ENCODE measurements at regions not wholly inside any gene's neighbourhood (a gene's known extent, or its start where the extent isn't known, plus 50 kb on each side); places are given as distances from the start of the nearest gene placed in this dataset.

GRCh38 chr4:53682908-53683307 lies 91.6 kb upstream of the LNX1 start:
- no peak for DNase-seq

DNA sequence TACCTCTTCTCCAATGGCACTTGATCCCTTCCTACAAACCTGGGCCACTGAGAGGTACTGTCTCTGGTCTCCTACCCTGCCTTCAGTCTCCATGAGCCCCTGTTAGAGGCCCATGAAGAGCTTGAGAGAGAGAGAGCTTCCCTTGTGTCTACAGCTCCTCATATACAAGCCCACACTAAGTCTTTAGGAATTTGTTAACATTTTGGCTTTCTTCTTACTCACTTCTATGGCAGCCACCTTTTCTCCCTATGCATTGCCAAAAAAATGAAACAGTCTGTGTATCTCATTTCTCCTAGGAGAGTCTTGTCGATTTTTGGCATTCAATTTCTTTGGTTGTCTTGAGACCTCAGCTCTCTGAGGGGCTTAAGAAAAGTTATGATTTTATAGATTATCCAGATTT lies 90.9 kb upstream of the LNX1 start:
- no peak for DNase-seq

DNA sequence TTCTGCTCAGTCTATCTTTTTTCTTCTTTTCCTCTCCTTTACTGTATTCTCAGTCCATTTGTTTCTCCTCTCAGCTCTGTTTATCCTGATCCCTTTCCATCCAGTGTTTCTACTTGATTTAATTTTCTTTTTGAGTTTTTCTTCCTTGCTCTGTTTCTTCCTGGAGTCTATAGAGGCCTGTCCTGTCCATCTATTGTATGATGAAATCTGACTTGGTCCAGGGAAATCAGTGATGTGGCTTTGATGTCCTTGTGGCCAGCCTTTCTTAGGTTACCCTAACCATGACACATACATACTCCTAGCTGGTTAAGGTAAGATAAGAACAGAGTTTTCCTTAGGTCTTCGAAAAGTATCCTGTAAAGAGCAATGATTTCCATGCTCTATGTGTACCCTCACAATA lies 89.3 kb upstream of the LNX1 start:
- no peak for DNase-seq

DNA sequence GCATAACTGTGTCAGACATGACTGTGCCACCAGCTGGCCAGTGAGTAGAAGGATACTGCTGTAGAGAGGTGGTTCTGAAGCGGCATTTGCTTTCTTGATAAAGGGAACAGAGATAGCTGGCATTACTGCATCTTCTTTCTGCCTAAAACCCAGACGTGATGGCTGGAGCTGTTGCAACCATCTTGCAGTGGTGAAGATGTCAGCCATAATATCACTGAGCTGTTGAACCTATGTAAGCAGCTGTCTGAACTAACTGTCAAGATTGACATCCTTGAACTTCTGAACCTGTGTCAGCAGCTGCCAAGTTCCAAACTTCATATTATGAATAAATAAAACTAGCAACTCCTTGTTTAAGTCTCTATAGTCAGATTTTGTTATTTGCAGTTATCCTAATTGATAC lies 88.9 kb upstream of the LNX1 start:
- no peak for DNase-seq

DNA sequence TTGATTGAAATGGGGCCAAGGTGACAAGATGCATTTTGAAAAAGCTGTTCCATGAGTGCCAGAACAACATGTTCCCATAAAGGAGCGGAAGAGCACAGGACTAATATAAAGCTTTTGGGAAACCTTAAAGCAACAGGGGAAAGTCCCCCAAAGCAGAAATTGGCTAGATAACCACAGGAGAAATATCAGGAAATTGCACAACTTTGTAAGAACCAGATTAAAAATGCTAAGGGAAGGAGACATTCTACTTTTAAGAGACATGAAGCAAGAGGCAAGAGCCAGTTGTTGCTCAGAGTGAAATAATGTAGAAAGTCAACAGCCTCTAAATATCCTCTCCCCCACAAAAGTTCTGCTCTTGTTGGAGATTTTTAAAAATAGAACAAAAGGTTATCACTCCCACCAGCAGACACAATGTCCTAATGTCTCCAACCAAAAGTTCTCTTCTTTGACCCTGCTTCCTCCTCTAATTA lies 85.2 kb upstream of the LNX1 start:
- no peak for DNase-seq

GRCh38 chr4:53674903-53675302 lies 83.6 kb upstream of the LNX1 start:
- DNase-seq: no peak

DNA sequence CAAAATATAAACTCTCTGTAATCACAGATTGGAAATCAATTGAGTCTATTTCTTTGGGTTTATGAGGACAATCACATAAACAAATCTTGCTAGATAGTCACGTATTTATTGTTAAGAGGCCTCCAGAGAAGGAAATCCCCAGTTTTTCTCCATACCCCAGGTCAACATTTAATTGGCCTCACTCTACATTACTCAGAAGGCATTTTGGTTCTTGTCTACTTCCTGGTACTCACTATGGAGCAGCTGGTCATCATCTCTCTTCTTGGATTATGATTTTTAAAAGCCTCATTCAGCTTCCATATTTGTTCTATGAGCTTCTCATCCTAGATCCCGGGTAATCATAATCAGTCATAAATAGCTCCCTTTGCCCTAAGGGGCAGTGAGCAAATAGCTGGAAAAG lies 81.6 kb upstream of the LNX1 start:
- DNase-seq: no peak

DNA sequence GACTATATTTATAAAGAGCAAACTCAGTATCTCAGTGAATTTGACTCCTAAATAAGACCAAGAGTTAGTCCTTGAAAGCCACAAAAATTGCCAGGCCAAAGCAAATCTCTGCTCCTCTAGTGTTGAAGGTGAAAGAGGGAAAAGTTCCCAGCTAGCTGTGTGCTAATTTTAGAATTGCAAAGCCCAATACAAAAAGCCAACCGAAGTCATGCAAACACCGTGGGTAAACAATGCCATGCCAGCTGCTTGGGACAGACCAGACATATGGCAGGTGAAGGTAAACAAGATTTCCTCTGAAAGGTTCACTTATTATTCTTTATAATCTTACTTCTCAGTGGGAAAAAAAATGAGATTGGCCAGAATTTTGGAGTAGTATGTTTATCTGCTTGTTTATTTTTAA lies 80.5 kb upstream of the LNX1 start:
- DNase-seq: no peak

DNA sequence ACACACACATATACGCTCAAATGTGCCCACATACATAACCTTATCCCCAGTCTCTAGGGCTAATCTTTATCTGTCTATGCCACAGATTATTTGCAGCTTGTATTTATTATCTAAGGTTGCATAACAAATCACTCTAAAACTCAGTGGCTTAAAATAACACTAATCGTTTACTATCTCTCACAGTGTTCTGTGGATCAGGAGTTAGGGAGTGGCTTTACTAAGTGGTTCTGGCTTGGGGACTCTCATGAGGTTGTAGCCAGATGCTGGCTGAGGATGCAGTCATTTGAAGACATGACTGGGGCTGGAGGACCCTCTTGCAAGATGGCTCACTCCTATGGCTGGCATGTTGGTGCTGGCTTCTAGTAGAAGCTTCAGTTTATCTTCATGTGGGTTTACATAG lies 68.5 kb upstream of the LNX1 start:
- DNase-seq: no peak

DNA sequence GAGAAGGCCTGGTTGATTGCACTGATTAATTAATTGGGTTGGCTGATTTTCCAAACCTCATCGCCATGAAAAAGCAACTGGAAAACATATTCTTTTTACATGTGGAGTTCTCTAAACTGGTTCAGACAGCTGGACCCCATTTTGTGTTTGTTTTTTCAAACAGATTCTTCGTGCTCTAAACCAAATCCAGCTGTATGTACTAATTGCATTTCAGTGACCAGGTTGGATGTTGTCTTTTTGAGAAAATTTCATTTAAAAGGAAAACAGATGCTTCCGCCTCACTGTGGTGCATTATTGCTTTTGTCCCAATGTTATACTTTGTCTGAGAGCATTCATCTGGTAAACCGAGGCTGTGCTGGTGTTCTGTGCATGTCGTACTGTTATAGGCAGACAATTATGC lies 67.8 kb upstream of the LNX1 start:
- DNase-seq: no peak

- no peak for DNase-seq
These were observed 66.7 kb upstream of the LNX1 start for GRCh38 chr4:53658029-53658428.

DNA sequence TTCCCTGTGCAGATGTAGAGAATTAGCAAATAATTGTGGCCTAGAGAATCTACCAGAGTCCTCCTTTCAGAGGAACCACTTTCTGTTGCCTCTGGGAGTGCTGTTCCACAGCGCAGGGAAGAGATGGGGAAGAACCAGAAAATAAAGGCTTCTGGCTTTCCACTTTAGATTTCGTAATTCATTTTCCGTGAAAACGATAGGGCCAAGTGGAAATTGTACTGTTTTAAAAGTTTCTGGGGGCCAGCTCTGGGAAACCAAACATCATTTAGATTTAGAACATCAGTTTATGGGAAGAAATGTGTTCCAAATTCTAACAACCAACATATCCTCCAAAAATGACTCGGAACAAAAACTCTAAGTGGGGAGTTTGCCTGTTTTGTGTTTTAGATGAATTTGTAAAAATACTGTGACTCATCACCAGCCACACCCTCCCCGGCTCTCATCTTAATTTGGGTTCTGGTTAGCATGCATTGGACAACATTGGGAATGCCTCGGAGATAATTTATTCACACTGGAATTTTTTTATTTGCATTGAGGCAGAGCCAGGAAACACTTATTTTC lies 65.2 kb upstream of the LNX1 start:
- DNase-seq: no peak

DNA sequence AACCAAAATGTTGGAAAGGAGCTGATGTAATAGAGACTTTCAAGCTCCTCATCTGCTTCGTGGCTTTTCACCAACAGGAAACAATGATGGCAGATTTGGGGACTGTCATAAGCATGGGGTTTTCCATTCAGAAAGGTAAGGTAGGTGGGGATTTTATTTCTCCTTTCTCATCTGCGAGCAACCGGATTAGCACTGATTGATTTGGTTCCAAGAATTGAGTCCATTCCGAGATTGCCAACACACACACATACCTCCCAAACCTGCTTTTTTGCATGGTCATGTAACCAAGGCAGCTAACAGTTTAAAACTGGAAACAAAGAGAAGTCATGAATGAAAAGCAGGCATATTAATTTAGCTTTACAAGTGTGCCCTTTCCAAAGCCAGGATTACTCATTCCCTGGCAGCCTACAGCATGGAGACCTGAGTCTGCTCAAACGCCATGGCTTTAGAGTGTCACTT lies 63.0 kb upstream of the LNX1 start:
- no peak for DNase-seq

DNA sequence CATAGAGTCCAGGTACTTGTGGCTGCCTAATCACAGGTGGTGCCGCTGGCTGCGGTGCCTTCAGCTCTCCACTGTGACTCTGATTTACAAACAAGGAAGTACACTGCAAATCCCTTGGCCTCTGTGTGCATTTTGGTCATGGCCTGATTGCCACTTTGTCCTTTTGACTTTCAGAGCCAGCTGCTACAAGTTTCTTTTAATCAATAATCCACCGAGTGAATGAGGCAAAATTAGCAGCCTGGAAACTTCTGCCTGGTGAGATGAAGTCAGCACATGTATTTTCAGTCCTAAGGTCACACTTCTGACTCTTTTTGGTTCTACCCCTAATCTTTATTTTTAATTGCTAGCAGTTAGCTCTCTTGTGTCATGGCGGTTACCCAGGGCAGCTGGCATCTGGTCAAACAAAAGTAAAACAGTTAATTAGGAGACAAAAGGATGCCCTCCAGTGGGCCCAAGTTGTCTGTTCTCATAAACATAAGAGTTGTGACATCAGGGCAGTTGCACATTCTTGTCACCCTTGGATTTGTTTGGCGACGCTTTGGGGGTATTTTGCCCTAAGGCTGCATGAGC lies 62.3 kb upstream of the LNX1 start:
- no peak for DNase-seq

GRCh38 chr4:53651156-53651735 lies 60.0 kb upstream of the LNX1 start:
- no peak for DNase-seq

DNA sequence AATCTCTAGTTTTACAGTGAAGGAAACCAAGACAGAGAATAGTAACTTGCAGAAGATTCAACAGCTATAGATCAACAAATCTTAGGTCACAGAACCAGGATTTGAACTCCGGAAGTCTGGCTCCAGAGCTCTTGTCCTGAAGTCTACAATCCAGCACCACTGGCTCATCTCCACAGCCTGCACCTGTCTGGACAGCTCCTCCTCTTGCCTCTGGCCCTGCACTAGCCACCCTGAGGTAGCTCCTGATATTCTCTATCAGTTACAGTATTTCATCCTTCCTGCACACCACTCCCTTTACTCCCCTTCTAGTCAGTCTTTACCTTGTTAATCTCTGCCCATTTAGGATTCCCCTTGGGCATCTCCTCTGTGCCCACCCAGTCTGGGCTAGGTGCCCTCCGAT lies 58.1 kb upstream of the LNX1 start:
- DNase-seq: no peak

DNA sequence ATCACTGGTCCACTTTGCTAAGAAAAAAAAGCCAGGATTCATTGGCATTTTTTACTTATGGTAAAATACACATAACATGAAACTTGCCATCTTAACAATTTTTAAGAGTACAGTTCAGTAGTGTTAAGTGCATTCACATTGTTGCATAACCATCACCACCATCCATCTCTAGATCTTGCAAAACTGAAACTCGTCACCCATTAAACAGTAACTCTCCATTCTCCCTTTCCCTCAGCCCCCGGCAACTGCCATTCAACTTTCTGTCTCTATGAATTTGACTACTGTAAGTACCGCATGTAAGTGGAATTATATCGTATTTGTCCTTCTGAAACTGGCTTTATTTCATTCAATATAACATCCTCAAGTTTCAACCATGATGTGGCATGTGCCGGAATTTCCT lies 56.3 kb upstream of the LNX1 start:
- no peak for DNase-seq

DNA sequence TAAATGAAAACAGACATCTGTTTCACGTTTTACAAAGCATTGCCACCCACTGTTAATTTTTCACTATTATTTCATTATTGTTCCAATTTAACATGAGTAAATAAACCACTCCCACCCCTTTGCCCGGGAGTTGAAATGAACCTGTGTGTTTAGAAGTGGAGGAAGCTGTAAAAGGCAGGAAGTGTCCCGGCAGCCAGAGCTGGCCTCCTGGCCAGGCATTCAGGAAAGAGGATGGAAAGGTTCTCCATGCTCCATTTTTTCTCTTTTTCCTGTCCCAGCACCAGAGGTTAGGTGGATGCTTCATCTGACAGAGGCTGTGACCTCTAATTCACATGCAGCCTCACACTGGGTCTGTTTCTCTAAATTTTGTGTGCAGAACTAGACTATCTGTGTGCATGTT lies 55.5 kb upstream of the LNX1 start:
- no peak for DNase-seq

GRCh38 chr4:53645108-53645507 lies 53.8 kb upstream of the LNX1 start:
- DNase-seq: no peak

GRCh38 chr4:53644607-53645006 lies 53.3 kb upstream of the LNX1 start:
- no peak for DNase-seq
